Esophagus muscularis mucosa (tissue), 4 donors: ENCODE measurements at regions not wholly inside any gene's neighbourhood (a gene's known extent, or its start where the extent isn't known, plus 50 kb on each side); places are given as distances from the start of the nearest gene placed in this dataset.

ENCODE experiments used
- DNase-seq: peaks from one replicate; pipeline ENCODE4 v3.0.0-alpha.2; 2017; ENCODE audit errors: extremely low spot score
- H3K27ac ChIP-seq, 4 donors: fragments of 200-600 bp; sonication (generic); replicated peaks in 1 of 4; 1 replicate in 3 of 4; 2 replicates in 1 of 4; pipeline ENCODE4 v1.5.1; 2016 to 2019; ENCODE audit warnings: mild to moderate bottlenecking in 1 of 4
- H3K27me3 ChIP-seq, 4 donors: fragments of 200-600 bp; sonication (generic); one replicate each; pipeline versions ENCODE4 v1.5.1 to v1.6.0; 2016 to 2019
- H3K36me3 ChIP-seq, 4 donors: fragments of 200-600 bp; sonication (generic); one replicate each; pipeline ENCODE4 v1.5.1; 2016 to 2019
- H3K4me1 ChIP-seq, 4 donors: fragments of 200-600 bp; sonication (generic); one replicate each; pipeline ENCODE4 v1.5.1; 2016 to 2019
- H3K4me3 ChIP-seq, 4 donors: fragments of 200-600 bp; sonication (generic); 1 replicate in 2 of 4; 2 replicates in 2 of 4; pipeline ENCODE4 v1.5.1; 2016 to 2019; ENCODE audit warnings: mild to moderate bottlenecking in 4 of 4, moderate library complexity in 1 of 4
- H3K9me3 ChIP-seq, 4 donors: fragments of 200-600 bp; sonication (generic); 1 replicate in 3 of 4; 2 replicates in 1 of 4; pipeline ENCODE4 v1.5.1; 2016 to 2019
- EP300 ChIP-seq: sonication (generic); formaldehyde crosslinking; IDR thresholded peaks from one replicate; pipeline ENCODE4 v1.6.1; 2017; ENCODE audit warnings: antibody characterized with exemption
- POLR2A ChIP-seq: fragments of 450-650 bp; IDR thresholded peaks from one replicate; pipeline ENCODE4 v1.6.1; 2017; ENCODE audit warnings: antibody characterized with exemption, moderate library complexity, mild to moderate bottlenecking, low read depth
- POLR2AphosphoS5 ChIP-seq, 2 donors: sonication (generic); formaldehyde crosslinking; IDR thresholded peaks; one replicate each; pipeline ENCODE4 v1.6.1; 2017; ENCODE audit warnings: antibody characterized with exemption in 2 of 2
- WGBS: methylation state at CpG from one replicate; pipeline ENCODE4 v1.1.5; 2018; 5-methylcytosine and 5-hydroxymethylcytosine counted together
- intact Hi-C: fragments of 100-400 bp; cut with DNase I; formaldehyde crosslinking; loops from one replicate; pipeline ENCODE4 v1.15.1; 2023
- TF ChIP-seq, protein P1 (sequence below), 3 experiments: fragments of 200-600 bp in 2 of 3; fragments of 450-650 bp in 1 of 3; sonication (generic) in 2 of 3; IDR thresholded peaks; one replicate each; pipeline ENCODE4 v1.5.1; 2017 to 2019; ENCODE audit warnings: antibody characterized with exemption in 3 of 3, mild to moderate bottlenecking in 2 of 3, moderate library complexity in 1 of 3

DNA sequence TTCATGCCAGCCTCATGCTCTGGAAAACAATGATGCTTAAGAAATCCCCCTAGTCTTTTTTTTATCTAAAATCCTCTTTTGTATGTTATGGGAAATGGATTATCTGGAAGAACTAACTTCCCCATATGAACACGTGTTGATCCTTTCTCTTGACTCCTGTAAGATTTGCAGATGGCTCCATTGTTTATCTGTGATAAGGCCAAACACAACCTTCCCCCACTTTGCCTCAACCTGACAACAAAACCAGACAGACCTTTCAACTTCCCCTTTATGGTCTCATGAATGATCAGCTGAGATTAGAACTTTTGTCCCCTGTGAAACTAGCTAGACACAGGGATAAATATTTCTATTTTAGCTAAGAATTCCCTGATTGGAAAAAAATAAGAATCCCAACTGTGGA lies 828.0 kb upstream of the CDH2 start:
- intact Hi-C loops: no loop called here
- TF ChIP-seq POLR2AphosphoS5 (IDR thresholded peaks at IDR 0.05) (no peak), POLR2A (no peak), EP300 (no peak)
- TF ChIP-seq, protein P1, sequence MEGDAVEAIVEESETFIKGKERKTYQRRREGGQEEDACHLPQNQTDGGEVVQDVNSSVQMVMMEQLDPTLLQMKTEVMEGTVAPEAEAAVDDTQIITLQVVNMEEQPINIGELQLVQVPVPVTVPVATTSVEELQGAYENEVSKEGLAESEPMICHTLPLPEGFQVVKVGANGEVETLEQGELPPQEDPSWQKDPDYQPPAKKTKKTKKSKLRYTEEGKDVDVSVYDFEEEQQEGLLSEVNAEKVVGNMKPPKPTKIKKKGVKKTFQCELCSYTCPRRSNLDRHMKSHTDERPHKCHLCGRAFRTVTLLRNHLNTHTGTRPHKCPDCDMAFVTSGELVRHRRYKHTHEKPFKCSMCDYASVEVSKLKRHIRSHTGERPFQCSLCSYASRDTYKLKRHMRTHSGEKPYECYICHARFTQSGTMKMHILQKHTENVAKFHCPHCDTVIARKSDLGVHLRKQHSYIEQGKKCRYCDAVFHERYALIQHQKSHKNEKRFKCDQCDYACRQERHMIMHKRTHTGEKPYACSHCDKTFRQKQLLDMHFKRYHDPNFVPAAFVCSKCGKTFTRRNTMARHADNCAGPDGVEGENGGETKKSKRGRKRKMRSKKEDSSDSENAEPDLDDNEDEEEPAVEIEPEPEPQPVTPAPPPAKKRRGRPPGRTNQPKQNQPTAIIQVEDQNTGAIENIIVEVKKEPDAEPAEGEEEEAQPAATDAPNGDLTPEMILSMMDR (IDR thresholded peaks at IDR 0.05): no peak
- 33% methylated on average over 1 of the region's 1 CpG for WGBS

DNA sequence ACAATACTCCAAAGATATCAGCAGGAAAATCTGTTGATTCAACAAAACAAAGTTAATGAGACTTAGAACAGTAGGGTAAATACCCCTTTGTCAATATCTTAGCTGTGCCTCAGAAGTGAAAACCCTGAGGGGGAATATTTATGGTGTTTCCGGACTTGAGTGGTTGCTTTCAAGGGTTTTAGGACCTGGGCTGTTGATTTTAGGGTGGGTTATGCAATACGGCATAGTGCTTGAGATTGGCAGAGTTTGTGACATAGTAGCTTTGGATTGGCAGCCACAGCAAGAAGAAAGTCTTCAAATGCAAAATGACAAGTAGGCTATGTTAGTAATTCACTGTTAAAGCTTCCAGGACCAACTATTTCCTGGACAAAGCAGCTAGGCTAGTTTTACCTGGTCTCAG lies 826.3 kb upstream of the CDH2 start:
- Histone ChIP-seq H3K27me3 (no peaks in the 10 kb centered on the region), H3K4me1 (no peaks in the 10 kb centered on the region), H3K27ac (no peak overlapping the region), H3K9me3 (no peaks in the 10 kb centered on the region), H3K4me3 (no peak overlapping the region), H3K36me3 (no peaks in the 10 kb centered on the region)
- 85% methylated on average over 2 of the region's 2 CpGs for WGBS
- no peak for DNase-seq
- intact Hi-C loops: no loop called here
- no peak for TF ChIP-seq EP300
- TF ChIP-seq POLR2AphosphoS5 (IDR thresholded peaks at IDR 0.05): no peak
- TF ChIP-seq, protein P1 (IDR thresholded peaks at IDR 0.05): no peak
- no peak for TF ChIP-seq POLR2A

More for the DNA sequence above, 828.0 kb upstream of the CDH2 start:
- Histone ChIP-seq H3K27ac (no peak overlapping the region), H3K9me3 (no peaks in the 10 kb centered on the region), H3K27me3 (no peaks in the 10 kb centered on the region), H3K36me3 (no peaks in the 10 kb centered on the region), H3K4me3 (no peak overlapping the region), H3K4me1 (no peaks in the 10 kb centered on the region)
- no peak for DNase-seq

DNA sequence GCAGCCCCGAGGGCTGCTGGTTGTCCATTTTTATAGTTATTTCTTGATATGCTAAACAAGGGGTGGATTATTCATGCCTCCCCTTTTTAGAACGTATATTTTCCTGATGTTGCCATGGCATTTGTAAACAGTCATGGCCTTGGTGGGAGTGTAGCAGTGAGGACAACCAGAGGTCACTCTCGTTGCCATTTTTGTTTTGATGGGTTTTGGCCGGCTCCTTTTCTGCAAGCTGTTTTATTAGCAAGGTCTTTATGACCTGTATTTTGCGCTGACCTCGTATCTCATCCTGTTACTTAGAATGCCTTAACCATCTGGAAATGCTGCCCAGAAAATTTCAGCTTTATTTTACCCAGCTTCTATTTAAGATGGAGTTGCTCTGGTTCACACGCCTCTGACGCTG lies 825.8 kb upstream of the CDH2 start:
- Histone ChIP-seq H3K4me1 (no peaks in the 10 kb centered on the region), H3K36me3 (no peaks in the 10 kb centered on the region), H3K9me3 (no peaks in the 10 kb centered on the region), H3K4me3 (no peak overlapping the region), H3K27me3 (no peaks in the 10 kb centered on the region), H3K27ac (no peak overlapping the region)
- no peak for TF ChIP-seq EP300
- no peak for TF ChIP-seq POLR2AphosphoS5 (IDR thresholded peaks at IDR 0.05)
- TF ChIP-seq POLR2A: no peak
- TF ChIP-seq, protein P1 (IDR thresholded peaks at IDR 0.05): no peak
- 64% methylated on average over 8 of the region's 8 CpGs for WGBS
- DNase-seq: no peak
- intact Hi-C loops: no loop called here

DNA sequence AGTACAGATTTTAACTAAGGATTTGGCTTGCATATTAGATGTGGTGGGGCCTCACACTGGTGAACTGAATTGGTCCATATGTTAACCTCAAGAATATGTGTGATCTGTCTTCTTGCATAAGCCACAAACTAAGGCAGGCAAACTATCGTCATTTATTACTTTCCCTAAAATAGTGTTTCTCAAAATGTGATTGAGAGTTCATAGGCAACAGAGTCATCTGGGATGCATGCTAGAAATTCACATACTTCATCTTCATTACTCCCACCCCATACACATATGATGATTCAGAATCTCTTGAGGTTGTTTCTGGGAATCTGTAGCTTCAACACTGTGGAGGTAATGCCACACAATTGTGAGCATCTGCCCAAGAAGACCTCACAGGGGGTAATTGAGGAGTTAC lies 822.8 kb upstream of the CDH2 start:
- no peaks in the 10 kb centered on the region for H3K9me3 ChIP-seq
- H3K4me1 ChIP-seq: no peaks in the 10 kb centered on the region
- no peak overlapping the region for H3K27ac ChIP-seq
- DNase-seq: no peak
- no peaks in the 10 kb centered on the region for H3K27me3 ChIP-seq
- no peaks in the 10 kb centered on the region for H3K36me3 ChIP-seq
- no peak overlapping the region for H3K4me3 ChIP-seq
- TF ChIP-seq POLR2A (no peak), EP300 (no peak), POLR2AphosphoS5 (IDR thresholded peaks at IDR 0.05) (no peak)
- TF ChIP-seq, protein P1 (IDR thresholded peaks at IDR 0.05): no peak
- intact Hi-C loops: no loop called here
- WGBS: 88% methylated on average over 1 of the region's 1 CpG

DNA sequence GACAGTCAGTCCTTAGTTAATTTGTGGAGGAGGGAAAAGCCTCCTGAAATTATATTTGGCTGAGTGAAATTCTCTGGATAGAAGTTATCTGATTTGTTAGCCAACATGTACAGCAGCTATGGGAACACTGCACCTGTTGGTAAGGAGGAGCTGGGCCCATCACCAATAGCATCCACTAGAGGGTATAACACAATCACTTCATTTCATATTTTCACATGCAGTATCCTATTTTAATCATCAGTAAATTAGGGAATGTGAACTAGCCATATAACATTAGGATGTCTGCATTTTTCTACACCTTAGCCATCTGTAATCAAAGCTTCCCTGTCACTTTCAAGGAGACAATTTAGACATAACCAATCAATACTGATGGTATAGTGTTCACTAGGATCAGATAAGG lies 818.4 kb upstream of the CDH2 start:
- DNase-seq: no peak
- no peak for TF ChIP-seq POLR2AphosphoS5 (IDR thresholded peaks at IDR 0.05)
- TF ChIP-seq, protein P1 (IDR thresholded peaks at IDR 0.05): no peak
- TF ChIP-seq POLR2A: no peak
- no peak for TF ChIP-seq EP300
- Histone ChIP-seq H3K27me3 (no peaks in the 10 kb centered on the region), H3K27ac (no peak overlapping the region), H3K36me3 (no peaks in the 10 kb centered on the region), H3K4me1 (no peaks in the 10 kb centered on the region), H3K9me3 (no peaks in the 10 kb centered on the region), H3K4me3 (no peak overlapping the region)
- intact Hi-C loops: no loop called here
